OCI-LY7 (cell line): ENCODE measurements at regions not wholly inside any gene's neighbourhood (a gene's known extent, or its start where the extent isn't known, plus 50 kb on each side); places are given as distances from the start of the nearest gene placed in this dataset.

ENCODE experiments used
- BruUV-seq: library from RNA; stranded (reverse); fragments of 400-500 nt; replicated peaks from 2 replicates; lab custom pipeline; 2021; lab: Mats Ljungman, UMichigan
- CTCF ChIA-PET: fragments of 300-600 bp; sonication (Branson Sonifier 250); formaldehyde crosslinking; loops from one replicate; lab custom pipeline; 2022; ENCODE audit warnings: antibody characterized with exemption; ENCODE audit not compliant: unreplicated experiment; lab: Charles Lee
- POLR2A ChIA-PET: fragments of 300-600 bp; sonication (Branson Sonifier 250); formaldehyde crosslinking; loops from one replicate; lab custom pipeline; 2022; ENCODE audit warnings: antibody characterized with exemption; lab: Charles Lee
- DNase-seq: peaks from one replicate; pipeline ENCODE4 v3.0.0-alpha.2; 2015; ENCODE audit warnings: low spot score
- H2AFZ ChIP-seq: fragments of 200-600 bp; sonication (generic), shearing (Covaris generic); 2 replicates; pipeline ENCODE4 v1.6.1; 2014; ENCODE audit warnings: mild to moderate bottlenecking, antibody characterized with exemption, low read length, moderate library complexity
- H3K27ac ChIP-seq: fragments of 200-600 bp; sonication (generic); 2 replicates; pipeline ENCODE4 v1.5.1; 2014; ENCODE audit warnings: mixed run types, low read depth, mild to moderate bottlenecking, moderate library complexity, low read length, inconsistent platforms; ENCODE audit not compliant: poor library complexity, severe bottlenecking
- H3K36me3 ChIP-seq: fragments of 200-600 bp; sonication (generic); 2 replicates; pipeline ENCODE4 v1.6.1; 2014; ENCODE audit warnings: mild to moderate bottlenecking, antibody characterized with exemption, low read length, moderate library complexity, mixed read lengths; ENCODE audit not compliant: insufficient read depth
- H3K4me1 ChIP-seq: fragments of 200-600 bp; sonication (generic); 2 replicates; pipeline ENCODE4 v1.5.1; 2014; ENCODE audit warnings: mild to moderate bottlenecking, low read length; ENCODE audit not compliant: insufficient read depth, poor library complexity, severe bottlenecking
- H3K4me2 ChIP-seq: fragments of 200-600 bp; sonication (generic); 2 replicates; pipeline ENCODE4 v1.6.1; 2014; ENCODE audit warnings: mild to moderate bottlenecking, low read length
- H3K4me3 ChIP-seq: fragments of 200-600 bp; sonication (generic); 2 replicates; pipeline ENCODE4 v1.5.1; 2014; ENCODE audit warnings: mild to moderate bottlenecking, low read depth, low read length; ENCODE audit not compliant: poor library complexity, severe bottlenecking
- H3K79me2 ChIP-seq: fragments of 200-600 bp; sonication (generic); 2 replicates; pipeline ENCODE4 v1.6.1; 2016; ENCODE audit warnings: low read depth, mild to moderate bottlenecking, low read length, moderate library complexity, mixed read lengths; ENCODE audit not compliant: insufficient read depth
- H3K9me2 ChIP-seq: fragments of 200-600 bp; sonication (generic); 2 replicates; pipeline ENCODE4 v1.6.1; 2016; ENCODE audit warnings: mild to moderate bottlenecking, low read length, mixed read lengths; ENCODE audit not compliant: insufficient read depth
- H3K9me3 ChIP-seq: fragments of 200-600 bp; sonication (generic); 2 replicates; pipeline ENCODE4 v1.6.1; 2014; ENCODE audit warnings: mild to moderate bottlenecking, mixed run types, low read length, mixed read lengths
- H4K20me1 ChIP-seq: fragments of 200-600 bp; sonication (generic); 2 replicates; pipeline ENCODE4 v1.6.1; 2014; ENCODE audit warnings: mild to moderate bottlenecking, antibody characterized with exemption, low read length, moderate library complexity, mixed read lengths; ENCODE audit not compliant: insufficient read depth
- CTCF ChIP-seq: fragments of 200-600 bp; sonication (generic); conservative IDR thresholded peaks from 2 replicates; pipeline ENCODE4 v1.5.1; 2014; ENCODE audit warnings: mild to moderate bottlenecking, antibody characterized with exemption, low read length, moderate library complexity, mixed read lengths
- EZH2phosphoT487 ChIP-seq: fragments of 200-600 bp; sonication (generic); IDR thresholded peaks from 2 replicates; pipeline ENCODE4 v1.6.1; 2018; ENCODE audit warnings: low read depth, borderline replicate concordance, mild to moderate bottlenecking, mixed run types, antibody characterized with exemption, low read length, moderate library complexity, mixed read lengths
- intact Hi-C: fragments of 100-400 bp; cut with micrococcal nuclease; formaldehyde crosslinking; loops from one replicate; pipeline ENCODE4 v1.10.0; 2022; ENCODE audit not compliant: unreplicated experiment

GRCh38 chr15:53216036-53216435 is 425.9 kb upstream of the ONECUT1 start:
- POLR2A ChIA-PET: no interaction called here

GRCh38 chr15:53213336-53213735 is 423.2 kb upstream of the ONECUT1 start:
- CTCF ChIA-PET: no interaction called here
- H3K4me1 ChIP-seq: no peaks in the 10 kb centered on the region
- DNase-seq: no peak
- H2AFZ ChIP-seq: no peak overlapping the region
- TF ChIP-seq CTCF (no peak), EZH2phosphoT487 (no peak)
- intact Hi-C loops: no loop called here
- H3K36me3 ChIP-seq: no peaks in the 10 kb centered on the region
- H3K9me3 ChIP-seq: no peaks in the 10 kb centered on the region
- no peak overlapping the region for H3K27ac ChIP-seq
- H4K20me1 ChIP-seq: no peaks in the 10 kb centered on the region
- no peaks in the 10 kb centered on the region for H3K9me2 ChIP-seq
- H3K4me2 ChIP-seq: no peak overlapping the region
- H3K79me2 ChIP-seq: no peaks in the 10 kb centered on the region
- H3K4me3 ChIP-seq: no peak overlapping the region
- POLR2A ChIA-PET: interaction anchor here (0.7 kb wide), 1 partner anchor 14 kb away, joined by 3 read pairs; no protein-coding TSS in a partner anchor
- no TSS peak for BruUV-seq

More at GRCh38 chr15:53216036-53216435, 425.9 kb upstream of the ONECUT1 start:
- TF ChIP-seq CTCF (no peak), EZH2phosphoT487 (no peak)
- H3K4me2 ChIP-seq: no peak overlapping the region
- H3K27ac ChIP-seq: no peak overlapping the region
- BruUV-seq: no TSS peak
- no peak for DNase-seq
- no peaks in the 10 kb centered on the region for H3K4me1 ChIP-seq
- H2AFZ ChIP-seq: no peak overlapping the region
- intact Hi-C loops: no loop called here
- no peaks in the 10 kb centered on the region for H3K9me2 ChIP-seq
- H3K79me2 ChIP-seq: no peaks in the 10 kb centered on the region
- H3K36me3 ChIP-seq: no peaks in the 10 kb centered on the region
- H3K4me3 ChIP-seq: no peak overlapping the region
- CTCF ChIA-PET: no interaction called here
- H3K9me3 ChIP-seq: no peaks in the 10 kb centered on the region
- no peaks in the 10 kb centered on the region for H4K20me1 ChIP-seq

GRCh38 chr15:53212785-53213184 is 422.6 kb upstream of the ONECUT1 start:
- no peak for DNase-seq
- CTCF ChIA-PET: no interaction called here
- Histone ChIP-seq H3K9me3 (no peaks in the 10 kb centered on the region), H3K79me2 (no peaks in the 10 kb centered on the region), H3K4me3 (no peak overlapping the region), H4K20me1 (no peaks in the 10 kb centered on the region), H3K27ac (no peak overlapping the region), H3K36me3 (no peaks in the 10 kb centered on the region), H3K4me1 (no peaks in the 10 kb centered on the region), H2AFZ (no peak overlapping the region), H3K4me2 (no peak overlapping the region), H3K9me2 (no peaks in the 10 kb centered on the region)
- intact Hi-C loops: no loop called here
- no TSS peak for BruUV-seq
- POLR2A ChIA-PET: no interaction called here
- TF ChIP-seq CTCF (no peak), EZH2phosphoT487 (no peak)
